ENCODE measurements at regions not wholly inside any gene's neighbourhood (a gene's known extent, or its start where the extent isn't known, plus 50 kb on each side); places are given as distances from the start of the nearest gene placed in this dataset.

DNA sequence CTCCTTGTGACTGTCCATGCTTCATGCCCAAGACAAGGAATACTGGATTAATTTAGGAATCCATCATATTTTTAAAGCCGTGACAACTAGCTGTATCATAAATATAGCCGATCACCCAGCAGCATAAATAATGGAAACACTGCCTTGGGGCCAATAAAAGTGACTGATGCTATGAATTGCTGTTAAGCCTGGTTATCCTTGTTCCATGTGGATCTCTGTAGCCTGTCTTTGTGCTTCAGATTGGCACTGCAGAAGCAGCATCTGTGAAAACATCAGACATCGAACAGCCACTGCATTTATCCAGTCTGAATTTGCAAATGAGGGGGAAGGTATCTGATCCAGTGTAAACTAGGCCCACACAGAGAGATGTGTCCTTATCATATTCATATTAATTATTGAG is 1181.8 kb downstream of the SORCS1 start:
- DNase-seq (ENCODE audit: low read depth, low spot score), result no peak

DNA sequence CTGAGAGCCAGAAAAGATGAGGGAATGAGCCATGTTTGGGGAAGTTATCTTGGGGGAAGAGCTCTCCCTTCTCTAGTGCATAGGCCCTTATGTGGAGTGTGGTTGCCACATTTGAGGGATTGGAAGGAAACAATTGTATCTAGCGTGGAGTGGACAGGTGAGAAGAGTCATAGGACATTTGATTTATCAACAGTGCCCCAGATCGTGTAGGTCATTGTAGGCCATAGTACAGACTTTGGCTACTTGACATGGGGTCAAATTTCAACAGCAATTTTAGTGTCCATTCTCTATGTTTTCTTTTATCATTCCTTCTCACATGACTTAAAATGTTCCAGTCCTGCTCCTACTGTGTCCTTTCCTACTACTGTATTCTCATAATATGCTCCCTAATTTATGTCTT is 1182.8 kb downstream of the SORCS1 start:
- no peak for DNase-seq (ENCODE audit: low read depth, low spot score)

DNA sequence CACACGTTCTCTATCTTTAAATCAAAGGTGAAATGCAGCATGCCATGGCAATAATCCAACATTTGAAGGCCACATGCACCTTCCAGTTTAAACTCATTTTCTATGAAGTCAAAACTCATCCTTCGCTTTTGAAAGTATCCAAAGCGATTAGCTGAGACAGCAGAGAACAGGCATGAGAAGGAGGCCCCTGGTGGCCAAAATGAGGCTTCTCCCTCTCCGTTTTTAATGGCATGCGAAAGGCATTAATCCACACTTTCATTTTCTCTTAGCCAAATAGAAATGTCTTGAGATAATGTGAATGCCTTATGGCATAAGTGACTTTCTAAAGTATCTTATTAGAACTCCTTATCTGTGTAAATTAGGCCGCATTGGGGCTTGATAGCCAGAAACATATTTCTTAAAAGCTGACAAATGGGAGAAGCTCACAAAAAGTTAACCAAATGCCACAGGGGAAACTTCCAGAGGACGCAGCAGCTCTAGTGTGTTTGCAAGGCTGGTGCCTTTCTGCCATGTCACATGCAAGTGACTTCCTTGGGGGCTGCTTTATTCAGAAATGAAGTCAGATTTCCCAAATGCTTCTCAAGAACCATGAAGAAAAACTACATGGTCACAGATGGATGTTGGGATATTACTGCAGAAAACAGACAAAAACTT is 1189.6 kb downstream of the SORCS1 start:
- DNase-seq (ENCODE audit: low read depth, low spot score), result no peak

DNA sequence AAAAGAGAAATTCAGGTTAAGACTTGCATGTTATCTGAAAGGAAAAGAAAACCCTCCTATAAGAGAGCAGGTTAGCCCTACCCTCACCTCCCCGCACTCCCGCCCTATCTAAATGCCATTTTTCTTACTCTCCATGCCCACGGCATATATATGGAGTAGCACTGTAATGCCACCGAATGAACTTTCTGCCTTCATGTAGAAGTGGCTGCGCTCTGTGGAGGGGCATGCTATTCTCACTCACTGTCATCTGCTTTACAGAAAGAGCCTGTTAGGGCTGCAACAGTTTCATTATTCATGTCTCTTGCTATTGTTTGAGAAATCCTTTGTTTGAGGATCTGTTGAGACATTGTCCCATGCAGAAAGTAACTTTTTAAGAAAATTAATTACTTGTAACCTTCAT is 1190.6 kb downstream of the SORCS1 start:
- no peak for DNase-seq (ENCODE audit: low read depth, low spot score)

DNA sequence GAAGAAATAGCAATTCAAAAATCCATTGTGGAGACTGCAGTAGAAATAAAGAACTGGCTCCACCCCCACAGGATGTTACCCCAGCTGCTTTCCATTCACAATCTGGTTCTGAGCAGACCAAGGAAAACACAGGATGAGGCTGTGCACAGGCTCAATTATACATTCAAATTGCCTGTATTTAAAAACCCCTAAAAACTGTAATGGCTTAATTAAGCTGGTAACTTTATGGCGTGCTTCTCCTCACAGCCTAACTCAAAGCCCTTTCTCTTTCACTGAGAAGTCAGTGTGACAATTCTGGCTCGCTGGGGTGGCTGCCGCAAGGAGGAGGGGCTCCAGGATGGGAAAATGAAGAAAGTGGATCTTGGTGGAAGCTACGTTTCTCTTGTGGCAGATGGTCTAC is 1191.1 kb downstream of the SORCS1 start:
- DNase-seq (ENCODE audit: low read depth, low spot score), result no peak

DNA sequence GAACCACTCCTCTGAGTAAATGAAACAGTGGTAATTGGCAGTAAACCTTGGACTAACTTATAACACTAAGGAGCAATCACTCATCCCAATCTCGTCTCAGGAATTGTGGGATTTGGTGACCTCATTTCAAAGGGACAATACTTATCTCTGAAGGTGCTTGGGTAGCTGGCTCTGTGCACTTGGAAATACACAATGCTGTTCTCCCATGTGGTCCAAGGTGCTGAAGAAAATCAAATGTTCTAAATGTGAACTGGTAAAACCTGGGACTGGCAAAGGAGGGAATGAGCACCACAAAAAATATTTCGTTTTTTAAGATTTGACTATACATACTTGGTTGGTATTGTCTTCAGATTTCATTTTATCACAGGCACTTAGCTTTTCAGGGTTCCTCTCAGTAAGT is 1193.0 kb downstream of the SORCS1 start:
- no peak for DNase-seq (ENCODE audit: low read depth, low spot score)

DNA sequence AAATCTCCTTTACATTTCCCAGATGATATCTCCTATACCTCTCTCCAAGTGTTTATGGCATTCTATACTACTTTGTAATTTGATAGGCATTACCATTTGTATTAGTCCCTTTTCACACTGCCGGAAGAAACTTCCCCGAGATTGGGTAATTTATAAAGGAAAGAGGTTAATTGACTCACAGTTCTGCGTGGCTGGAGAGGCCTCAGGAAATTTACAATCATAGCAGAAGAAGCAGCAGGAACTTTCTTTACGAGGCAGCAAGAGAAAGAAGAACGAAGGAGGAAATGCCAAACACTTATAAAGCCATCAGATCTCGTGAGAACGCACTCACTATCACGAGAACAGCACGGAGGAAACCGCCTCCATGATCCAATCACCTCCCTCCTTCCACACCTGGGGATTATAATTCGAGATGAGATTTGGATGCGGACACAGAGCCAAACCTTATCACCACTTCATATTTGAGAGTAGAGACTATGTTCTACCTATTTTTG is 1194.6 kb downstream of the SORCS1 start:
- DNase-seq (ENCODE audit: low read depth, low spot score), result no peak

DNA sequence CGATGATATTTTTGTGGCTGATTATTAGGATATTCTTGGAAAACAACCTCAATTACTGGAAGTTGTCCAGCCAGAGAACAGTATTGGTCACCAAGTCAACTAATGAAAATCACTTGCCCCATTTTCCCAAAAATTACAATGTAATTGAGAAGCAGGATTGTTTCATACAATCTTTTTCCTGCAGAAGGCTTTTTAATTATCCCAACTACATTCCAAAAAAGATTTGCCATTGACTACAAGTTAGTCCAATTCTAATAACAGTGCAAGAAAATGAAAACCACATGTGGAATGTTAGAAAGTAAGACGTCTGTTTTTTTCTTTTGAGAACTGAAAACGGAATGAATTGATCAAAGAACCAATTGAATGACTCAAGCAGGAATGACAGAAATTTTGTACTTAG is 1195.8 kb downstream of the SORCS1 start:
- no peak for DNase-seq (ENCODE audit: low read depth, low spot score)

DNA sequence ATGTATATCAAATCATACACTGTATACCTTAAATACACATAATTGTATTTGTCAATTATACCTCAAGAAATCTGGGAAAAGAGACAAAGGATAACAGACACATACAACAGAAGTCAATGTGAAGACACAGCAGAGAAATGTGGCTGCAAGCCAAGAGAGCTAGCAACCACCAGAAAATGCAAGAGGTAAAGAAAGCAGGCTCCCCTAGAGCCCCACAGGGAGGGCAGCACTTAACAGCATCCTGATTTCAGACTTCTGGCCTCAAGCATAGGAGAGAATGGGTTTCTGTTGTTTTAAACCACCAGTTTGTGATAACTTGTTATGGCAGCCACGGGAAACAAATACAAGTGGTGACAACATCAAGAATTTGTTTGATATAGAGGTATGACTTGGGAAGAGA is 1197.2 kb downstream of the SORCS1 start:
- DNase-seq (ENCODE audit: low read depth, low spot score), result no peak

DNA sequence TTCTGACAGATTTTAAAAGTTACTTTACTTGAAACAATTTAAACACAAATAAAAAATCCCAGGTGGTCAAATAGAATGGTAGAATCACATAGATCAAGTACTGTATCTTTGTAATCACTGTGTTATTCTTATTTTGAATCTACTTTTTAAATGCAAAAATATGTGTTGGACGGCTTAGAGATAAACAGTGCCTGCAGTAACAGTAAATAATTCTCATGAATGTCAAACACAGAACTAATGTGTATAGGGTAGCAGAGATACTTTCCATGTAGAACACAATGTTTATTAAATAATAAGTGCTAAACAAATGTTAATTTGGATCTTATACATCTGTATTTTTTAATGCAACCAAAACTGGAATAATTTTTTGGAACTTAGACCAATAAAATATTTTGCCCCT is 1199.4 kb downstream of the SORCS1 start:
- no peak for DNase-seq (ENCODE audit: low read depth, low spot score)

DNA sequence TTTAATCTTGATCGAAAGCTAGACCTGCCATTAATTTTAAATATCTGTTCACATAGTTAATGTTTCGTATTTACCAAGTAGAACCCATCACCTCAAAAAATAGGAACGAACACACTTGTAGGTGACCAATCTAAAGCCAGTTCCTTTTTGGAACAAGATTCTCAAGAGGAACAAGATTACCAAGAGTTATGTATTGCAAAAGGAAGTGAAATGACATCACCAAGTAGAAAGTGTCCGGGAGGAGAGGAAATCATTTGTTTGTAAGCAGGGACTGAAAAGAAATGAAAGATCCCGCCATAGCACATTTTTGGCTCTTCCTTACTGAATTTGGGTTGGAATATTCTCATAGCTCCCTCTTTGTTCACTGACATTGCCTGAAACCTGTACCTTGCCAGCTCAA is 1200.5 kb downstream of the SORCS1 start:
- no peak for DNase-seq (ENCODE audit: low read depth, low spot score)

DNA sequence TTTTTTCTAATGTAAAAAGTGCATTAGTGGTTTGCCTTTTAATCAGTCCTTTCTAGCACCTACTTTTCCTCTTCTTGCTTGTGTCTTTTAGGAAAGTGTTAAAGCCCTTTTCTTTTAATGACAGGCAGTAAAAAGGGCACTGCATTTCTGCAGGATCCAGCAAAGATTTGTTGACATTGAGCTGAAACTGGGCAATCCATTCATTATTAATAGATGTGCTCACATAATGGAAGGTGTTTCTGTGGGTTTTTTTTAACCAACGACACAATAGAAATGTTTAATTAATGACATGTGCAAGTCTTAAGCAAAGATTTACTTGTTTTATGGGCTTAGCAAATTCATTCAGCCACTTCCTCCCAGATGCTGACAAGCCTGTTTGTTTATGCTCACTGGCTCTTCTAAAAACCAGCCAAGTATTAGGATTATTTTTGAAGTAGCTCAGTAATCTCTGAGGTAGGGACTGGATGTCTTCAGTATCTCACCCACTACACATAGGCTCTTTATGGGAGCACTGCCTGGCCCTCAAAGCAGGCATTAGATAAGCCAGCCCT is 1201.1 kb downstream of the SORCS1 start:
- no peak for DNase-seq (ENCODE audit: low read depth, low spot score)

DNA sequence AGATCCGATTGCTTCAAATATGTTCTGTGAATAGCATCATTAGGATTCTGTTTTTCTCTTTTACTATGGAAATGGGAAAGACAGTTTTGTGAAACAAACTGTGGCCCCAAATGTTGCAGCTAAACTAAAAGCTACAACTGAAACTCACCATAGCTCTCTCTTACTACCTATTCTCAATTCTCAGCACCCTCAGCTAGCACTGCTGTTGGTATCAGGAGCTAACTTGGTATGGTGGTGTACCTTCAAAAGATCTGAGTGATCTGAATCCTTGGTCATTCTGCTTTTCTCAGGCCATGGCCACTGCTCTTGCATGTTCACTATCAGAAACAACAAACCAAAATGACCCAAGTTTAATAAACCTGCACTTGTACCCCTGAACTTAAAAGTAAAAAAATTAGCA is 1208.0 kb downstream of the SORCS1 start:
- no peak for DNase-seq (ENCODE audit: low read depth, low spot score)

DNA sequence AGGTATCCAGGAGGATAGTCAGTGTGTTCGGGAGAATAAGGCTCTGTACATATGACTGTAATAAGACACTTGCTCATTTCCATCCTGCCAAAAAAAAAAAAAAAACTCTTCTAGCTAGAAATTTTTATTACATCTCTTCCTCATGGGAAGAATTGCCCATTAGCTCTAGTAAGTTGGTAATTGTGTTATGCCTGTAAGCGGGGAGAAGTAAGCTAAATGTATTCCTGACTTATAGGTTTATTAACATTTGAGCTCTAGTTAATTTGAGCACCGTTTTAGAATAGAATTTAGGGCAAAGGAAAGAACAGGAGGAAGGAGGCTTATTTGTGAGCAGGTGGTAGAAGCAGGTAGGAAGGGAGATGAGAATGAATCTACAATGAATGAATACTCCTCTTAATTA is 1210.6 kb downstream of the SORCS1 start:
- no peak for DNase-seq (ENCODE audit: low read depth, low spot score)

DNA sequence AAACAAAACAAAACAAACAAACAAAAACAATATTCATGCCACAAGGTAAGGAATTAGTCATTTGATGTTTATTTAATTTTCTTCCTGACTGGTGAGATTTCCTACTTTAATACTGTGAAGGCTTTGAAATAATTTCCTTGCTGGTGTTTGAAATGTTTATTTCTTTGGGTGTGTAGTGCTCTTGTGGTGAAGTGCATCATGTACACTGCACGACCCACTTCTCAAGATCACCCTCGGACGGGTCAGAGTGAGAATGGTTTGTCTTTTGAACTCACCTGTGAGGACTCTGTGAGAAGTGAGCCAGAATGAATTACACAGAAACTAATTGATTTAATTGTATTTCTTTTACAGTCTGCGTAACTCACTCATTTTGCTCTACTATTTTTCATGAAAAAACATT is 1211.5 kb downstream of the SORCS1 start:
- DNase-seq (ENCODE audit: low read depth, low spot score), result no peak

DNA sequence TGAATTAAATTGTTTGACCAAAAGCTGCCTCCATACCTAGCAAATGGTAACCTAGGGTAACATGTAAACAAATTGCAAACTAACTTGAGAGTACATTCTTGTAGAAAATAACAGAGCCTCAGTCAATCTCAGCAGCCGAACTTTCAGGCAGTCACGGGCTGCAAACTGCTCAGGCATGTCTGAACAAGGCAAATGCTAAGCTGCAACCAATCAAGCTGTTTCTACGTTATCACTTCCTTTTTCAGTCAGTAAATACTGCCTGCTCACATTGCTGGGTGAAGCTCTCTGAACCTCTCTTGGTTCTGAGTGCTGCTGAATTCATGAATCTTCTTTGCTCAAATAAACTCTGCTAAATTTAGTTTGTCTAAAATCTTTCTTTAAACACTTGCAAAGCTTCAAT is 1212.4 kb downstream of the SORCS1 start:
- DNase-seq (ENCODE audit: low read depth, low spot score), result peak; percentile 47

DNA sequence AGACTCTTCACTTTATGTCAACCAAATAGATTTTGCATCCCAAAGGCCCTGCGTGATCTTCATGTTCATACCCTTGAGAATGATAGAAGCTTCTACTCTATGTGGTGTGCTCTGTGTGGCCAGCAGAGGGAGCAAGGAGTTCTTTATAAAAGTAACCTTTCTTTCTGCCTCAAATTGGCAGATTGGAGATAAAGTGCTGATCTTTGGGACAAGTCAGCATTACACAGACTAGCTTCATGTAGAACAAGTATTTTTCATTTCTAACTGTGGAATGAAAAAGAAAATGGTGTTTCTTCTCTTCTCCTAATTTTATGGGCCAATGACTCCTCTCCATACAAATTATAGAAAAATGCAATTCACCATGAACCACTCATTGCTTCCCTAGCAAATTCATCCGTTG is 1214.1 kb downstream of the SORCS1 start:
- DNase-seq (ENCODE audit: low read depth, low spot score), result no peak

DNA sequence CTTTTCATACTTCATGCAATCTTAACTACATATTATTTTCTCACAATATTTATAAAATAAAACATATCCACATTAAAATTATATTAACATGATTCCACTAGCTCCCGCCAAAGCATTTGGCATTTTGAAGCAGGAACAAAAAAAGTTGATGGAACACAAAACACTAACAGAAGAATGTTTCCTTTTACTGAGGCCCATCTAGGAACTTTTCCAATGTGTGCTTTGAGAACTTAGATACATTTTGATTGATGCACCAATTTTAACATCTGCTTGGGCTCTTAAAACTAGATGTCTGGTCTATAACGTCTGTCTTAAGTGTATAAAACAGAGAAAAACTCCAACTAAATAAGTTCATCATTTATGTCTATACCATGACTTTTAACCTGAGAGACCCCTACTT is 1214.8 kb downstream of the SORCS1 start:
- DNase-seq (ENCODE audit: low read depth, low spot score), result no peak

DNA sequence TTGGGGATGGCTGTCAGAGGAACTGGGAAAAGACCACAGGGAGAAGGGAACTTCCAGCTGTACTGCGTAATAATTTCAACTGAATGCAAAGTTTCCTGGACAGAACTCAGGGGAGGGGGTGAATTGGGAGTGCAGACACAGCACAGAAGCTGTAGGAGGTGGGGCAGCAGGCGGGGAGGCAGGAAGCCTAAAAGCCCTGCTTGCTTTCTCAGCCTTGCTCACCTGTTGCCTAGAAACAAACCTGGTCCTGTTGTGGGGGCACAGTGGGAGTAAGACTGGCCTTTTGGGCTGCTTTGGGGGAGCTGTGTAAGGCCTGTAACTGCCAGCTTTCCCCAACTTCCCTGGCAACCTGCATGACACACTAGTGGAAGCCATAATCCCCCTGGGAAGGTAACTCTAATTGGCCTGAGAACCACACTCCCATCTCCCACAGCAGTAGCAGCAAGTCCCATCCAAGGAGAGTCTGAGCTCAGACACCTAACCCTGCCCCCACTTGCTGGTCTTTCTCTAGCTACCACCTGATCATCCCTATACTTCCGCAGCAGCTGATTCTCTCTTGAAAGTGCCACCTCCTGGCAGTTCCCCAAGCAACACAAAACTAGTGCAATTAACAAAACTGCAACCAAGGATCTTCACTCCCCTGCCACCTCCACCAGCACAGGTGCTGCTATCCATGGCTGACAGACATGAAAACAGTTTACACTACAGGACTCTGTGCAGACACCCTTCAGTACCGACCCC is 1239.3 kb downstream of the SORCS1 start:
- DNase-seq (ENCODE audit: low read depth, low spot score), result peak; percentile 25

DNA sequence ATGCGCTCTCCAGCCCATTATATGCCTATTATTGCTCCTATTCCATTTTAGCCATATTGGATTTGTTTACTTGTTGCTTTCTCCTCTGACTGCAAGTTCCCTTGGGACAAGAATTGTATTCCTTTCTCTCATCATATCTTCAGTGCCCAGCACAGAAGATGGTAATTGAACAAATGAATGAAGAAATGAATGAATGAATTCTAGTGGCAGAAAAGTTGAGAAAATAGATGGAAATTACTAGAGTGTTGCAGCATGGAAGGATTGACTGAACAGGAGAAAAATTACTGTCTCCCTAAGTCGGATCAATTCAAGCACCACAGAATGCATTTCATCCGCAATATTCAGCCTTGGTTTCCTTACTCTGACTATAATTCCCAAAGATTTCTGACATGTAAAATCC is 1243.2 kb downstream of the SORCS1 start:
- no peak for DNase-seq (ENCODE audit: low read depth, low spot score)

DNA sequence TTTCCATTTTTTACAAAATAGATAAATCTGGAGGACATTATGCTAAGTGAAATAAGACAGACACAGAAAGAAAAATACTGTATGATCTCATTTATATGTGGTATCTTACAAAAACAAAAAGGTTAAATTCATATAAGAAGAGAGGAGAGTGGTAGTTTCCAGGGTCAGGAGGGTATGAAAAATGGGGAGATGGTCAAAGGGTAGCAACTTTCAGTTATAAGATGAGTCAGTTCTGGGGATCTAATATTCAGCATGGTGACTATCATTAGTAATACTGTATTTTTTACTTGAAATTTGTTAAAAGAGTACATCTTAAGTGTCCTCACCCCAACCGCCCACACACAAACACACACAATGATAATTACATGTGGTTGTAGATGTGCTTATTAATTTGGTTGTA is 1250.1 kb downstream of the SORCS1 start:
- no peak for DNase-seq (ENCODE audit: low read depth, low spot score)

DNA sequence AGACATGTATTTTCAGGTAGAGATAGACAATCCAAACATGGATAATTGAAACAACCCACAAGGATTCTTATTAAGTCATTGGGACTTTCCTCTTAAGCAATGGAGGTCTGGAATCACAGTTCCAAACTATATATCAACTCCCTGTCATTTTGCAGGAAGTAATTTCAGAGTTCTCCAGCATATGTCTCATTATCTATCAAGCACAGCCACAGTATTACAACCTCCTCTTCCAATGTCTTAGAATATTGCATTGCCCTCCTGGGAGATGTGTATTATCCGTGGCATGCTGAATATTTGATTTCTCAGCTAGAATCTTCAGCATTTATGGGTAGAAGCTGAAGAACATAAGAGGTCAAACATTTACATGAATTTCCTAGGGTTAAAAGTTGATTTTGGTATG is 1255.8 kb downstream of the SORCS1 start:
- DNase-seq (ENCODE audit: low read depth, low spot score), result no peak

DNA sequence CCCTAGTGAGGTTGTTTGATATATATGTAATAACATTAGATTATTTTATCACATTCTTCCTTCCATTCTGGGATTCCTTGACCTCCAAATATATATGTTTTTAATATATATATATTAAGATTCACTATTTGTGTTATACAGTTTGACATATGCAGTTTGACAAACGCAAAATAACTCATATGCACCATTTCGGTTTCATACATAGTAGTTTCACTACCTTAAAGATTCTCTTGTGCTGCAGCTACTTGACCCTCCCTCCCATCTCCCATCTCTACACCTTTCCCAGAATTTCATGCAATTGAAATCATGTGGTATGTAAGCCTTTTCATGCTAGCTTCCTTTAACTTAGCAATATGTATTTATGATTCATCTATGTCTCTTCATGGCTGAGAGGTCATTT is 1244.4 kb downstream of the SORCS3 start:
- DNase-seq (ENCODE audit: low read depth, low spot score), result no peak

Data from iPS DF 19.7 (cell line).